IPS-NIHi11 (cell line): ENCODE measurements at regions not wholly inside any gene's neighbourhood (a gene's known extent, or its start where the extent isn't known, plus 50 kb on each side); places are given as distances from the start of the nearest gene placed in this dataset.
A peak's percentile ranks its signal among the peaks of the same experiment; 100 is the strongest.

Experiments used
- DNase-seq: peaks from one replicate; pipeline ENCODE4 v3.0.0; 2012; ENCODE audit warnings: mixed read lengths, low spot score

DNA sequence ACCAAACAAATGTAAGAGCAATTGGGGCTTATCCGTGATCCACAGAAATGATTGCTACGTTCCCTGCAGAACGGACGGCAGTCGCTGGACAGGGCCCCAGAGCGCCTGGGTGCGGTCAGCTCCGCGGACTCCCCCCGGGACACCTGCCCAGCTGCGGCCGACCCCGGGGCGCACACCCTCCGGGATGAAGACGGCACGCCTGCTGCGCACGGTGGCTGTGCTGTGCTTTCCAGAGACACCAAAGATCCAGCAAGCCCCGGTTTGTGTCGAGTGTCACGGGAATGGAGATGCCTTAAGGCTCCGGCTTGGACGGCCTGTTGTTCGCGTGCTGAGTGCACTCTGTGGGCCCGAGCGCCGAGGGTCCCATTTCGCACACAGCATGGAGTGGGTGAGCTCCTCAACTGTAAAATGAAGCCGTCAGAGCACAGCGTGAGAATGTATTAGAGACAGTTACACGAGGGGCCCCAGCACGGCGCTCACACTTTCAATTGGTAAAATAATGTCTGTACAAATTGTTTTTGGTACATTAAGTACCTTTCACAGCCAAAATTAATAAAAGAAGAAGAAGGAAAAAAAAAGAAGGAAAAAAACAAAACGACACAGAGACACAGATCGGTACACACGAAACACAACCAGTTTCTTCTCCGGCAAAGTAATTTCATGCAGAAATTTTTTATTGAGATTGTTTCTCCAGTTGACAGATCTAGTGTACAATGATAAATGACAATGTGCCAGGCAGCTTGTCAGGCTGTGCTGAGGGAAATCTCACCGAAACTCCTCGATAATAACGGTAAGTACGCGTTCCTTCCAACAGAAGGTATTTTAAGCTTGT lies 615.8 kb upstream of the SALL3 start:
- DNase-seq: no peak

DNA sequence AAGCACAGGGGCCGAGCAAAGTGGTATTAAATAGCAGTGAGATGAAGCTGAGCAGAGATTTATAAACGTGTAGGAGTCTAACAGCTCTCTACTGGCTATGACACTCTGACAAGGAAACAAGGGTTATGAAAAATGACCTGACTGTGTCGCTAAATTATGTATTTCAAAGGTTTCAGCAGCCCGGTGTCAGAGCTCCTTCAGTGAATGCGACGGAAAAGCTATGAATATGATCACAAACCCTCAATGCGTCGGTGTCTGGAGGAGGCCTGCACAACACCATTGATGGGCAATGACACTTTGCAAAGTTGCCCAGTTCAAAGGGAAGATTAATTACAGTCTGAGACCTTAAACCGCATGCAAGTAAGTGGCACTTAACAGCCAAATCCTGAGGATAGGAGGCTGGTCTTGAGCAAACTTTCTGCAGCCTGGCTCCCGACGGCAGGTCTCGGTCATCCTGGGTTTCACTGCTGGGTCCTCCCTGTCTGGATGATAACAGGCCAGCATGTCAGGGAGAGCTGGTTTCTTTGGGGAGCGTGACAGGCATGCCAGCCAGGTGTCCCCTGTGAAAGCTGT lies 615.1 kb upstream of the SALL3 start:
- no peak for DNase-seq

DNA sequence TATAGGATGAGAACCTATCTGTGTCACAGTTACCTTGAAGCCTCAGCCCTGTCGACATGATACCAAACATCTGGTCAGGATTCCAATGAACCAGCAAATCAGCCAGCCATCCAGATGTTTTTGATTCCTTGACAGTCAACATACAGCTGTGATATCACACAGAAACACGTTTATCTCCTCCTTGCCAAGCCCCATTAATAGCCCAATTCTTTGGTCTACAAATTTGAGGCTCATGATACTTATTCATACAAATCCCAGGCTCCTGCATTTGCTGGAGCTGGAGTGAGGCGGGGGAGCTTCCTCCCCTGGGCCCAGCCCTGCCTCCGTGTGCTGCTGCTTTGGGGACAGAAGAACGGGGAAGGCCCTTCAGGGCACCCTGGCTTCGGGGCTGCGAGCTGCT lies 611.6 kb upstream of the SALL3 start:
- no peak for DNase-seq

- no peak for DNase-seq
Observed at GRCh38 chr18:78368726-78369125, 610.9 kb upstream of the SALL3 start.

DNA sequence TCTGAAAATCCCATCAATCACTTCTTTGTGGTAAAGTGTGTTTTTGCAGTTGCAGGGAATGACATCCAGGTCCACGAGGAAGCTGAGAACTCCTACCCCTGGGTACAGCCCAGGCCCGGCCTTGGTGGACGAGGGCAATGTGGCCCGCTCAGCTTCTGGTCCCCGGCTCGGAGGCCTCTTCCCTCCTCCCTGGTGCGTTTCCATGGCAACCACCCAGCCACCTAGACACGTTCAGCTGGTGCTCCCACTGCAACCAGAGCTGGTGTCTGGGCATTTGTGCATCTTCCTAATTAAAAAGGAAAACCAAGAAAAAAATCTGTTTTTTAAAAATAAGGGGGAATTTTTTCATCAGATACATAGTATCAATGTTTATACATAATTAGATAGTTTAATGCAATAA lies 603.6 kb upstream of the SALL3 start:
- DNase-seq: peak; percentile 74

GRCh38 chr18:78378403-78378802 lies 601.2 kb upstream of the SALL3 start:
- DNase-seq: no peak

DNA sequence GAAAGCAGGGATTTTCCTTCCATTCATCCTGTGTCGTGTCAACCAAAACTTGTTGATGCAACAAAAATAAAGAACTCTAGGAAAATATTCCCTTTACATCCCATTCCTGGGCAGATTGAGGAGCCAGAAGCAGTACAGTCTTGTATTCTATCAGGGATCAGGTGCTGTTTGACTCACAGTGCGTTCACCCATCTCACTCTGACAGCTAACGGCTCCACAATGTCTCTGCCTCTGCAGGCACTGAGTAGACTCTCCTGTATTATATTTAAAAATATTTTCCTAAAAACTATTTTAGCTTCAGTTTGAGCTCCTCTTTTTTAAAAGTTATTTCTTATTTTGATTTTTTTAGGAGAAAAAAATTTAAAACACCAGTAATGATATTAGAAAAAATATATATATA lies 600.6 kb upstream of the SALL3 start:
- DNase-seq: no peak

DNA sequence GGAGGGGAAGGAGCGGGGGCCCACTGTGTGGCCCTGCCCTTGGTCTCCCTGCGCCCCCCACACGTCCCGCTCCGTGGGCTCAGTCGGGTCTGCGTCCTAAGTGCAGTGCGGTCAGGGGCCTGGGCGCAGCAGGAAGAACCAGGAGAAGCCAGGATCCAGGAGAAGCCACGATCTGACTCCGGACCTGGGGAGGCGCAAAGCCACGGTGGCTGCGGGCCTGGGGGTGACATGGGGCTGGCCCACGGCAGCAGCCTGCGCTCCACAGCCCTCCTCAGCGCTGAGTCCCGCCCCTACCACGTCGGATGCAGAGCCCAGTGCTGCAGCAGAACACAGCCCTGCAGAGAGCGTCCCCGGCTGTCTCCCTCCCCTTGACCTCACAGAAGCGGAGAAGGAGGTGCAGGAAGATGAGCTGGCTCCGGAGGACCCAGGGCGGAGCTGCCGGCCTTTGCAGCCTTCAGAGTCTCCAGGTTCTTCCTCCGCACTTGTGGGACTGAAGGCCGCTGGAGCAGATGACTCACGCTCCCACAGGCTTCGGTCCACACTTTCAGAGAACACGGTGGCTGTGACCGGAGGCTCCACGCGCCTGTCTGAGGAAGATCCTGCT lies 589.2 kb upstream of the SALL3 start:
- no peak for DNase-seq

- no peak for DNase-seq
Observed at GRCh38 chr18:78390952-78391348, 588.7 kb upstream of the SALL3 start.

DNA sequence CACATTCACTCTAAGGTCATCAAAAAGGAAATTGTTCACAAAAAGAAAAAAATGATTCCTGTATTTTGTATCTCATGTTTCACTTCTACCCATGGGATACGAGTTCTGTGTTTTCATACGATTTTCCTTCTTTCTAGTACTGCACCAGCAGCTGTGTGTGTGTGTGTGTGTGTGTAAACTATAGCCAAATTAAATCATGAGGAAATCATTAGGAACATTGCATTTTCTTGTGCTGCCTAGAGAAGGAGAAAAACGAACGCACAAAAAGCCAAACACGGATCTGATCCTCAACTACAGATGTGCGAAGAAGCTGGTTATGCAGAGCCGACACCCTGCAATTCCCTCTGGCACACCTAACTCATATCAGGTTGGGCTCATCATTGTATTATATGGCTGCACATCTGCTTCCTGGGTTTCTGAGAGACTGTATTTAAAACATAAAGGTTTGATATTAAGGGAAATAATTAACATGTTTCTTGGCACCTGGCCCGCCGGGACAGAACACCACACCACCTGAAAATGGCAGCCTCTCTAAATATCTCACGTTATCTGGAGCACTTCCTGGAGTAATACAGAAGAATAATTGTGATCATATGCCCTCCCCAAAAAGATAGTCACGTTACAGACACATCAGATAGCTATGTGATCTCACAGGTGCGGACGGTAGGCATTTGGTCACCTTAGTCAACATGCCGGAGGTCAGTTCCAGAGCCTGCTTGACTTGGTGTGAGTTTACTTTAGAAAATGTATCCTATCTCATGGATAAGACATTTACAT lies 586.3 kb upstream of the SALL3 start:
- no peak for DNase-seq

DNA sequence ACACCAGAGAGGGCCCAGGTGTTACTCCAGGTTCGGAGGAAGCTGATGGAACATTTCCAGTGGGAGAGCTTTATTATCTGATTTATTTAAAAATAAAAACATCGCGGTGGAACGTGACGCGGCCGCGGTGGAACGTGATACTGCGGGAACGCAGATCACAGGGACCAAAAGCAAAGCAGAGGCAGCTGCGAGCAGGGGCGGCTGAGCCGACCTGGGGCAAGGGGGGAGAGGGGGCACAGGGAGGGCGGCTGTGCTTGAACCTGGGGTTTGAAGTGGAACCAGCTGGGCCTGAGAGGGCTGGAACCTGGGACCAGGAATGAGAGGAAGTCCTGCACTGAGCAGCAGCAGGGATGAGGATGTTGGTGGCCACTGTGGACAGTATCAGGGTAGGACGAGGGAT lies 583.5 kb upstream of the SALL3 start:
- no peak for DNase-seq

DNA sequence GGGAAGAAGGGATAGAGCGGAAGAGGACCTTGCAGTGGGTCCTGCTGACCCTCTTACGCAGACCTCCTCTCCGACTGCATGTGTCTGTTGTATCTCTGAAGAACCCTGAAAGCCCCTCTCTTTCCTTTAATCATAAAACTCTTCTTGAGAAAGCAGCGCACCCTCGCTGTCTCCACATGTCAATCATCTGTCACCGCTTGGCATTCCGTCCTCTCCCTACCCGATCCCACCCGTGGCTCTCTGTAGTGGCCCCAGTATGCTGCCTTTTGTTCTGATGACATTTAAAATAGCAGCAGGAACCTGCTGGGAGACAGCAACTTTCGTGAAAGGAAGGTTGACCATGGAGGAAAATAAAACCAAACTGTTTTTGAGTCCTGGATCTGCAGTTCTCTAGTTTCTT lies 582.9 kb upstream of the SALL3 start:
- no peak for DNase-seq

- DNase-seq: no peak
Observed at GRCh38 chr18:78399992-78400503, 579.6 kb upstream of the SALL3 start.

- DNase-seq: no peak
Observed at GRCh38 chr18:78402440-78402839, 577.2 kb upstream of the SALL3 start.

DNA sequence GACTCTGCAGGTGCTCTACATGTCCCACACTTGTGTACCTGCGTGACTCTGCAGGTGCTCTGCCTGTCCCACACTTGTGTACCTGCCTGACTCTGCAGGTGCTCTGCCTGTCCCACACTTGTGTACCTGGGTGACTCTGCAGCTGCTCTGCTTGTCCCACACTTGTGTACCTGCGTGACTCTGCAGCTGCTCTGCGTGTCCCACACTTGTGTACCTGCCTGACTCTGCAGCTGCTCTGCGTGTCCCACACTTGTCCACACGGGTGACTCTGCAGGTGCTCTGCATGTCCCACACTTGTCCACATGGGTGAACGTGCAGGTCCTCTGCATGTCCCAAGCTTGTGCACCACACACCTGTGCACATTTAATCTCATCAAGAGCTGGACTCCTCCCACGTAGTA lies 576.7 kb upstream of the SALL3 start:
- no peak for DNase-seq

GRCh38 chr18:78403371-78403770 lies 576.2 kb upstream of the SALL3 start:
- DNase-seq: no peak

DNA sequence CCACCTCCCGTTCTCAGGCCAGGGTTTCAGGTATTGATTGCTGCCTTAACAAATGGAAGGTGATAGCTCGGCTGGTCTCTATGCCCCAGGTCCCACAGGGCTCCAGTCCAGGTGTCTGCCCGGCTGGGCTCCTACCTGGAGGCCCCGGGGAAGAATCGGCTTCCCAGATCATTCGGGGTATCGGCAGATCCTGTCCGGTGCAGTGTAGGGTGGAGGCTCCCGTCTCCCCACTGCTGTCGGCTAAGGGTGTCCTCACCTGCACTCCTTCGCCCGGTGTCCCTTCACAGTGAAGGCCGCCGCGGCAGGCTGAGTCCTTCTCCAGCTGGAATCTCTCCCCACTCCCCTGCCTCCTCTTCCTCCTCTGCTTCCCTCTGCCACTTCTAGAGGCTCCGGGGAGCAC lies 573.9 kb upstream of the SALL3 start:
- DNase-seq: no peak

GRCh38 chr18:78406743-78407465 lies 572.7 kb upstream of the SALL3 start:
- DNase-seq: no peak

DNA sequence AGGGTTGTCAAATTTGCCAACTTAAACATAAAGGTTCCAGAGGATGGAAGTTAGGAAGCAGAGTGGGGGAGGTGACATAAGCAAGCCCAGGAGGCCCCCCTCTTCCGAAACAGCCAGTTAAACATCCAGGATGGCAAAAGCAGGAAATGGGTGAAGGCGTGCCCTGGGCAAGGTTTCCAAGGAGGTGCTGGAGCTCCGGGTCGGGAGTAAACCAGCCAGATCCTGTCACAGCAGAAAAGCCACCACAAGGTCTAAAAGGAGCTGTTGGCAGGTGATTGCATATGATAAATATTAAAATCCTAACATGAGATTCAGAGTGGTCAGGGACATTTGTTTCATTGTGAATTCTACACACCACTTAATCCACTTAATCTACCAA lies 572.2 kb upstream of the SALL3 start:
- DNase-seq: no peak

- DNase-seq: no peak
Observed at GRCh38 chr18:78408623-78409022, 571.0 kb upstream of the SALL3 start.

DNA sequence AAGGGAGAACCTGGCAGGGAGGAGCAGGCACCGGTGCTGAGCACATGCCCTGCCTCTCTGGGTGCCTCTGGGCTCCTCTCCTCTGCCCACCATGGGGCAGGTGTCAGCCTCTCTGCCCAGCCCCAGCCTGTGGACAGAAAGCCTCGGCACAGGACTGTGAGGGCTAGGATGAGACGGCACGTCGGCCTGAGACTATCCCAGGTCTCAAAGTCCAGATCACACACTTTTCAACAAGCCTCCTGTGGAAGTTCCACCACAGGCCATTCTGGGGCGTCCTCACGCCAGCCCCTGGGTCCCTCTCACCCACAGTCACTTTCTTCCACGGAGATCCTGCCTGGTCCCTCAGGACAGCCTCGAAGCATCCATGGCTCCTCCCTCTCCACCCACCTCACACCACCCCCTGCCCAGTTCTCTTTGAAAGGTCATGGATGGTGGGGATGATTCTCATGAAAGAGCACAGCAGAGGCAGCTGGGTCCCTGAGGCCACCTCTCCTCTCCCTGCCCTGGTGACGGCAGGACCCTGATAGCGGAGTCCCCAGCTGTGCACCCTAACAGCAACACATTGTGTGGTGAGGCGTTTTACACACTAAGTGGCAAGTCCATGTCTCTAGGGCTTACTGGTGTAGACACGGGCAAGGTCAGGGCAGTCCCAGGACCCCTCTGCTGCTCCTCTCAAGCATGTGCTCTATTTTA lies 569.4 kb upstream of the SALL3 start:
- no peak for DNase-seq
